ENCODE measurements at regions not wholly inside any gene's neighbourhood (a gene's known extent, or its start where the extent isn't known, plus 50 kb on each side); places are given as distances from the start of the nearest gene placed in this dataset.

DNA sequence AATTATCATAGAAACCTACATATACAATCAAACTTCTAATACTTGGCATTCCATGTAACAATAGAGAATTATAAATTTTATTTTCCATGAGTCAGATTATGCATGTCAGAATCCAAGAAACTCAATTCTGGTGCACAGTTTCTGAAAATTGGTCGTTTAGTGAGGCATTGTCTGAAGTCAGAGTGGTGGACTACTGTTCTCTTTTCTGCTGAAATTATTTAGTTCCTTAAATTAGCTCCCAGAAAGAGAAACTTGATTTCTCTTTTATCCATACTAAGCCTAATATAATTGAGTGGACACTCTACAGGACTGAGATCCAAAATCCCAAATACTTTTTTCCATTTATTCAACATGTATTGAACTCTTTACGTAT, 265.5 kb downstream of the ALDH8A1 start:
- Histone ChIP-seq H3K27ac (no peak overlapping the region), H3K9me3 (no peaks in the 10 kb centered on the region), H3K36me3 (no peaks in the 10 kb centered on the region), H3K4me3 (ENCODE audit: low read depth in 1 of 2, low read length in 1 of 2) (no peak overlapping the region), H3K4me1 (ENCODE audit: control insufficient read depth in 1 of 2, insufficient read depth in 1 of 2, low read depth in 1 of 2, low read length in 1 of 2) (no peaks in the 10 kb centered on the region), H3K27me3 (peaks cover 11% of the 10 kb centered on the region)
- TF ChIP-seq, protein P1, sequence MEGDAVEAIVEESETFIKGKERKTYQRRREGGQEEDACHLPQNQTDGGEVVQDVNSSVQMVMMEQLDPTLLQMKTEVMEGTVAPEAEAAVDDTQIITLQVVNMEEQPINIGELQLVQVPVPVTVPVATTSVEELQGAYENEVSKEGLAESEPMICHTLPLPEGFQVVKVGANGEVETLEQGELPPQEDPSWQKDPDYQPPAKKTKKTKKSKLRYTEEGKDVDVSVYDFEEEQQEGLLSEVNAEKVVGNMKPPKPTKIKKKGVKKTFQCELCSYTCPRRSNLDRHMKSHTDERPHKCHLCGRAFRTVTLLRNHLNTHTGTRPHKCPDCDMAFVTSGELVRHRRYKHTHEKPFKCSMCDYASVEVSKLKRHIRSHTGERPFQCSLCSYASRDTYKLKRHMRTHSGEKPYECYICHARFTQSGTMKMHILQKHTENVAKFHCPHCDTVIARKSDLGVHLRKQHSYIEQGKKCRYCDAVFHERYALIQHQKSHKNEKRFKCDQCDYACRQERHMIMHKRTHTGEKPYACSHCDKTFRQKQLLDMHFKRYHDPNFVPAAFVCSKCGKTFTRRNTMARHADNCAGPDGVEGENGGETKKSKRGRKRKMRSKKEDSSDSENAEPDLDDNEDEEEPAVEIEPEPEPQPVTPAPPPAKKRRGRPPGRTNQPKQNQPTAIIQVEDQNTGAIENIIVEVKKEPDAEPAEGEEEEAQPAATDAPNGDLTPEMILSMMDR (IDR thresholded peaks at IDR 0.05) = no peak

GRCh38 chr6:134683783-134684422, 266.0 kb downstream of the ALDH8A1 start:
- H3K27me3 ChIP-seq = peaks cover 7% of the 10 kb centered on the region
- no peaks in the 10 kb centered on the region for H3K4me1 ChIP-seq (ENCODE audit: control insufficient read depth in 1 of 2, insufficient read depth in 1 of 2, low read depth in 1 of 2, low read length in 1 of 2)
- H3K27ac ChIP-seq = no peak overlapping the region
- TF ChIP-seq, protein P1 (IDR thresholded peaks at IDR 0.05) = no peak
- no peak overlapping the region for H3K4me3 ChIP-seq (ENCODE audit: low read depth in 1 of 2, low read length in 1 of 2)
- no peaks in the 10 kb centered on the region for H3K9me3 ChIP-seq
- H3K36me3 ChIP-seq = no peaks in the 10 kb centered on the region

DNA sequence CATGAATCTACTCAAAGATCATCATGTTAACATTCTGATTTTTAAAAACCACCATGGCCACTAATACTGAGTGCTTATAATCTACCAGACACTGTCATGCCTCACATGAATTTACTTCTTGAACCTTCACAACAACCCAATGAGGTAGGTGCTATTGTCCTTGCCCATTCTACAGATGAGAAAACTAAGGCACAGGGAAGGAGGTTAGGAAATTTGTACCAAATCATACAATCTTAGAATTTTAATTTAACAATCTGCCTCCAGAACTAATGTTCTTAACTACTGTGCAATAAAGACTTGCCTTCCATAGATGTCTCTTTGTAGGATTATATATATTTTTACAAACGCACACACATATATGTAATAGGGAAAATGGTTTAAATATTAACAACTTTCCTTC, 269.5 kb downstream of the ALDH8A1 start:
- Histone ChIP-seq H3K36me3 (no peaks in the 10 kb centered on the region), H3K9me3 (no peaks in the 10 kb centered on the region), H3K4me1 (ENCODE audit: control insufficient read depth in 1 of 2, insufficient read depth in 1 of 2, low read depth in 1 of 2, low read length in 1 of 2) (no peaks in the 10 kb centered on the region), H3K4me3 (ENCODE audit: low read depth in 1 of 2, low read length in 1 of 2) (no peak overlapping the region), H3K27me3 (no peaks in the 10 kb centered on the region), H3K27ac (no peak overlapping the region)
- TF ChIP-seq, protein P1 (IDR thresholded peaks at IDR 0.05) = no peak

GRCh38 chr6:134680021-134680420, 269.9 kb downstream of the ALDH8A1 start:
- Histone ChIP-seq H3K4me1 (ENCODE audit: control insufficient read depth in 1 of 2, insufficient read depth in 1 of 2, low read depth in 1 of 2, low read length in 1 of 2) (no peaks in the 10 kb centered on the region), H3K27me3 (no peaks in the 10 kb centered on the region), H3K36me3 (no peaks in the 10 kb centered on the region), H3K9me3 (no peaks in the 10 kb centered on the region), H3K27ac (no peak overlapping the region), H3K4me3 (ENCODE audit: low read depth in 1 of 2, low read length in 1 of 2) (no peak overlapping the region)
- TF ChIP-seq, protein P1 (IDR thresholded peaks at IDR 0.05) = no peak

DNA sequence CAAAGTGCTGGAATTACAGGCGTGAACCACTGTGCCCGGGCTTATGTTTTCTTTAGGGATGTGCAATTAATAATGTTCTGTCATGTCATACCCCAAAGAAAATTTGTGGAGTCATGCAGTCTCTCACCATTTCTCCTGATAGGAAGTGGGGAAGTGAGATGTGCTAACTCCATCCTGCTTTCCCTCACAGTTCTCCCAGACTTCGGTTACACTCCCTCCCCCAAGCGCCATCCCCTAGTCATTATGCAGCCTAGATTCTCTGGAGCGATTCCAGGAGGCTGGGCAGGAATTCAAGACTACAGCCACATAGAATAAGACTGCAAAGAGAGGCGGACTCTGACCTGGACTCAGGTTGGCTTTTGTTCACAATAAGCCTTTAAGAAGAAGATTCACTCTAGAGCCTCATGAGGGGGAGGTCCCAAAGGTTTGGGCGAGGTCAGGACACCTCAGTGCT, 271.4 kb downstream of the ALDH8A1 start:
- no peaks in the 10 kb centered on the region for H3K4me1 ChIP-seq (ENCODE audit: control insufficient read depth in 1 of 2, insufficient read depth in 1 of 2, low read depth in 1 of 2, low read length in 1 of 2)
- H3K27ac ChIP-seq = no peak overlapping the region
- TF ChIP-seq, protein P1 (IDR thresholded peaks at IDR 0.05) = no peak
- H3K36me3 ChIP-seq = no peaks in the 10 kb centered on the region
- no peaks in the 10 kb centered on the region for H3K27me3 ChIP-seq
- H3K4me3 ChIP-seq (ENCODE audit: low read depth in 1 of 2, low read length in 1 of 2) = no peak overlapping the region
- no peaks in the 10 kb centered on the region for H3K9me3 ChIP-seq
